Activated CD8-positive, alpha-beta T cell treated with anti-CD3 and anti-CD28 coated beads for 36 hours (primary cell): ENCODE measurements at regions not wholly inside any gene's neighbourhood (a gene's known extent, or its start where the extent isn't known, plus 50 kb on each side); places are given as distances from the start of the nearest gene placed in this dataset.

Experiments
- ATAC-seq: fragments of 200-7000 bp; cut with Tn5 transposase; one replicate; pipeline ENCODE4 v1.10.0; 2021; ENCODE audit warnings: mild to moderate bottlenecking, moderate library complexity
- CTCF ChIA-PET: fragments of 350-600 bp; sonication (Branson Sonifier 250); formaldehyde crosslinking; loops from one replicate; lab custom pipeline; 2021; ENCODE audit warnings: antibody characterized with exemption; lab: Charles Lee
- POLR2A ChIA-PET: fragments of 350-600 bp; sonication (Branson Sonifier 250); formaldehyde crosslinking; loops from one replicate; lab custom pipeline; 2021; ENCODE audit warnings: antibody characterized with exemption; lab: Charles Lee
- DNase-seq: peaks from one replicate; pipeline ENCODE4 v3.0.0-alpha.2; 2020
- H3K27ac Mint-ChIP-seq: one replicate; pipeline ENCODE4 v1.8.0; 2021; ENCODE audit warnings: mild to moderate bottlenecking, mixed read lengths
- H3K27me3 Mint-ChIP-seq: one replicate; pipeline ENCODE4 v1.8.0; 2021; ENCODE audit warnings: mixed read lengths
- H3K36me3 Mint-ChIP-seq: one replicate; pipeline ENCODE4 v1.8.0; 2021; ENCODE audit warnings: low read depth, mixed read lengths
- H3K4me1 Mint-ChIP-seq: one replicate; pipeline ENCODE4 v1.8.0; 2021; ENCODE audit warnings: low read depth, mixed read lengths
- H3K4me3 Mint-ChIP-seq: one replicate; pipeline ENCODE4 v1.8.0; 2021; ENCODE audit warnings: mild to moderate bottlenecking, moderate library complexity, mixed read lengths
- H3K9me3 Mint-ChIP-seq: one replicate; pipeline ENCODE4 v1.8.0; 2021; ENCODE audit warnings: mixed read lengths
- CTCF ChIP-seq: fragments of 200-600 bp; IDR thresholded peaks from one replicate; pipeline ENCODE4 v1.8.0; 2022; ENCODE audit warnings: antibody characterized with exemption, mild to moderate bottlenecking
- intact Hi-C: fragments of 100-400 bp; cut with micrococcal nuclease; formaldehyde crosslinking; loops from one replicate; pipeline ENCODE4 v1.10.0; 2022

GRCh38 chr20:6604179-6604578 lies 163.3 kb upstream of the BMP2 start:
- TF ChIP-seq CTCF: no peak
- Mint-ChIP-seq H3K36me3 (no peaks in the 10 kb centered on the region), H3K4me1 (no peaks in the 10 kb centered on the region), H3K27ac (no peak overlapping the region), H3K9me3 (no peaks in the 10 kb centered on the region), H3K27me3 (no peaks in the 10 kb centered on the region), H3K4me3 (no peak overlapping the region)
- no peak for ATAC-seq
- CTCF ChIA-PET: no interaction called here
- POLR2A ChIA-PET: no interaction called here
- intact Hi-C loops: no loop called here
- no peak for DNase-seq

DNA sequence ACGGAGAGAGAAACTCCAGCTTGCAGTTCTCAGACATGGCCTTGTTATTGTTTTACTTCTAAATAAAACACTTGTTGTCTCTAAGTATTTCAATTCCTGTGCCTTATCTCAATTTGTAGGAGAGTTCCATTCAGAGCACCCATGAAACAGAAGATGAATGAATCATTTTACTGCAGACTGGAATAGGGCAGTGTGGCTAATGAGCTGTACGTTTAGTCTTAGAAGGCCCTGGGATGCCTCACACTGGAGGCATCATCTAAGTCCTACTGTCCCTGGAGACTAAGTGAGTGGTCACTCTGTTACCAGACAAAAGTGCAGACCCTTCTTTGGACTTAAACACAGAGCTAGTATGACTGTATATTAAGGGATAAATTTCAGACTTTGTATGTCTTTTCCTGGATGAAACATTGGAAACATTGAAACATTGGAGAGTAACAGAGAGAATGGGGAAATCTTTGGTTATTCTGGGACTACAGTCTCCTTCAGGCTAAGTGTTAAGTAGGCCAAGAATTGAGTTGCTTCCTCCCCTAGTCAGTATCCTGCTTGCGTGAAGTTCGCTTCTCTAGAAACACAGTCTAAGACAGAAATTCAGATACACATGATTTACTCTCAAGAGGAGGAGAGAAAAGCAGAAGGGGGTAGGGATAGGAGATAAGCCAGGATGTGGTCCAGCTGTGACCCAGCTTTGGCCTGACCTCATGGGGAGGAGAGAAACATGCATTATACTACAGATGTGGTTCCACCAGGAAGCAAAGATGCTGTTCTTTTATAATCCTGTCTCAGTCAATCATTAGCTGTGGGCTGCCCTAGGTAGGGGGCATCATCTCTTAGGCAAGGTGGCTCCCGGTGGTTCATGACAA lies 167.4 kb upstream of the BMP2 start:
- H3K4me1 Mint-ChIP-seq: no peaks in the 10 kb centered on the region
- no peaks in the 10 kb centered on the region for H3K36me3 Mint-ChIP-seq
- ATAC-seq (no peak), DNase-seq (no peak)
- CTCF ChIA-PET: no interaction called here
- POLR2A ChIA-PET: no interaction called here
- no peaks in the 10 kb centered on the region for H3K27me3 Mint-ChIP-seq
- no peak overlapping the region for H3K4me3 Mint-ChIP-seq
- no peak for TF ChIP-seq CTCF
- no peak overlapping the region for H3K27ac Mint-ChIP-seq
- intact Hi-C loops: no loop called here
- no peaks in the 10 kb centered on the region for H3K9me3 Mint-ChIP-seq

DNA sequence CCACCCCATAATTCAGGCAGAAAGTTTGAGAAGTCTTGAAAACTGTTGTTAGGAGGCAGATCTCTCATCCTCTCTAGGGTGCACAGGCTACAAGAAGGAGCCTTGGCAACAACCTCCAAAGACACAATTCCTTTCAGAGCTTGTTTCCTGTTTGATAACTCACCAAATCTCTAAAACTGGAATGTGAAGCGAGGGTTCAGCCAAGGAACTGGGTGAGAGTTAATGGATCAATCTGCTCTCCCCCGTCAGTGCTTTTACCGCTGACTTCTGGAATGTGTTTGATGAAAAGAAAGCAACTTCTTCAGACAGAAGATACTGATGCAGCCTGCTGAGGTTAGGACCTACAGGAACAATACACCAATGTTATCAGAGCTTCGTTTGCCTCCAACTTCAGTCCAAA lies 171.8 kb upstream of the BMP2 start:
- ChIA-PET POLR2A (no interaction called here), CTCF (no interaction called here)
- intact Hi-C loops: no loop called here
- Mint-ChIP-seq H3K36me3 (no peaks in the 10 kb centered on the region), H3K4me1 (no peaks in the 10 kb centered on the region), H3K4me3 (no peak overlapping the region), H3K27ac (no peak overlapping the region), H3K9me3 (peaks cover 6% of the 10 kb centered on the region), H3K27me3 (no peaks in the 10 kb centered on the region)
- DNase-seq: no peak
- no peak for ATAC-seq
- no peak for TF ChIP-seq CTCF

GRCh38 chr20:6590891-6591637 lies 176.4 kb upstream of the BMP2 start:
- H3K27me3 Mint-ChIP-seq: no peaks in the 10 kb centered on the region
- H3K4me3 Mint-ChIP-seq: no peak overlapping the region
- intact Hi-C loops: no loop called here
- DNase-seq: no peak
- no peak for ATAC-seq
- POLR2A ChIA-PET: no interaction called here
- CTCF ChIA-PET: no interaction called here
- no peaks in the 10 kb centered on the region for H3K4me1 Mint-ChIP-seq
- no peaks in the 10 kb centered on the region for H3K36me3 Mint-ChIP-seq
- no peak overlapping the region for H3K27ac Mint-ChIP-seq
- H3K9me3 Mint-ChIP-seq: peaks cover 8% of the 10 kb centered on the region
- no peak for TF ChIP-seq CTCF

DNA sequence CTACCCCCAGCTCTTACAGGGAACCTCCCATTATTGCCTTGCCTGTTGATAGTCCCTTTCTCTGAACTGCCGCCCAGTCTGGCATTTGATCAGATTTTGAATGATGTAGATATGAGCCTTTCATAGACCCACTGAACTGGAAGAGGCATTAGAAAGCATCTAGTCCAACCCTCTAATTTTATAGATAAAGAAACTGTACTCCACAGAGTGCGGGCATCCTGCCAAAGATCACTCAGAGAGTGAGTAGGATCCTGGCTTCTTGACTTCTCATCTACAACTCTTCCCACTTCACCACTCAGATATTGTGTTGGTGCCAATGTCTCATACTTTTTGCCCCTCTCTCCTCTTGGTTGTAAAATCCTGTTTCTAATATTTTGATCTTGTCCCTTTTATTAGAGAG lies 179.2 kb upstream of the BMP2 start:
- ChIA-PET CTCF (no interaction called here), POLR2A (no interaction called here)
- H3K27me3 Mint-ChIP-seq: no peaks in the 10 kb centered on the region
- H3K27ac Mint-ChIP-seq: no peak overlapping the region
- intact Hi-C loops: no loop called here
- TF ChIP-seq CTCF: no peak
- H3K4me3 Mint-ChIP-seq: no peak overlapping the region
- H3K9me3 Mint-ChIP-seq: peaks cover 6% of the 10 kb centered on the region
- no peaks in the 10 kb centered on the region for H3K36me3 Mint-ChIP-seq
- ATAC-seq (no peak), DNase-seq (no peak)
- no peaks in the 10 kb centered on the region for H3K4me1 Mint-ChIP-seq
